ENCODE measurements at regions not wholly inside any gene's neighbourhood (a gene's known extent, or its start where the extent isn't known, plus 50 kb on each side); places are given as distances from the start of the nearest gene placed in this dataset.

DNA sequence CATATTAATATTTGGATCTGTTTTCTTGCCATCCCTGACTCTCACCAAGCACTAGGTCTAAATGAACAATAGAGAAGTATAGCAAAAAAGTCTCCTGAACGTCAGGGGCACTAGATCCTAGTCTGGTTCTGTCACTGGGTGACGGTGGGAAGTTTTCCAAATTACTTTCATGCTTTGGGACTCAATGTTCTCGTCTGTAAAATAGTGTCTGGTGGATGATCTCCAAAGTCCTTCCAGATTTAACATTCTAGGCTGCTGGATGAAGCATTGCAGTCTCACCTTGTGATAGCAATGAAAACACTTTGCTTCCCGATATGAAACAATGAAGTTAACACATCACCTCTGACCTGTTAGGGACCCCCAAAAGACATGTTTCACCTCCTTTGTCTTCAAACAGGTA is 199.3 kb downstream of the SEC61B start:
- H3K4me1 ChIP-seq (ENCODE audit: insufficient read depth, low read length), result no peaks in the 10 kb centered on the region
- Mint-ChIP-seq H3K9me3 (no peaks in the 10 kb centered on the region), H3K27me3 (peaks cover 16% of the 10 kb centered on the region), H3K4me1 (ENCODE audit: low read depth) (no peaks in the 10 kb centered on the region), H3K27ac (no peak overlapping the region), H3K36me3 (ENCODE audit: low read depth) (no peaks in the 10 kb centered on the region), H3K4me3 (no peak overlapping the region)
- H3K9me3 ChIP-seq (ENCODE audit: control insufficient read depth in 1 of 2, insufficient read depth in 1 of 2, low read length in 2 of 2), result no peaks in the 10 kb centered on the region
- H3K4me3 ChIP-seq (ENCODE audit: low read length), result no peak overlapping the region
- ATAC-seq (ENCODE audit: poor library complexity) (no peak), DNase-seq (no peak)
- H3K27me3 ChIP-seq (ENCODE audit: control insufficient read depth in 1 of 2, insufficient read depth in 2 of 2, low read length in 2 of 2), result peaks cover 0 to under 1% of the 10 kb centered on the region in 2 experiments
- no peak overlapping the region for H3K27ac ChIP-seq (ENCODE audit: low read depth in 1 of 2, low read length in 2 of 2)
- intact Hi-C loops (cut with DNase I, micrococcal nuclease), result no loop called here
- ChIA-PET POLR2A (no interaction called here), CTCF (no interaction called here)
- TF ChIP-seq, protein P1, sequence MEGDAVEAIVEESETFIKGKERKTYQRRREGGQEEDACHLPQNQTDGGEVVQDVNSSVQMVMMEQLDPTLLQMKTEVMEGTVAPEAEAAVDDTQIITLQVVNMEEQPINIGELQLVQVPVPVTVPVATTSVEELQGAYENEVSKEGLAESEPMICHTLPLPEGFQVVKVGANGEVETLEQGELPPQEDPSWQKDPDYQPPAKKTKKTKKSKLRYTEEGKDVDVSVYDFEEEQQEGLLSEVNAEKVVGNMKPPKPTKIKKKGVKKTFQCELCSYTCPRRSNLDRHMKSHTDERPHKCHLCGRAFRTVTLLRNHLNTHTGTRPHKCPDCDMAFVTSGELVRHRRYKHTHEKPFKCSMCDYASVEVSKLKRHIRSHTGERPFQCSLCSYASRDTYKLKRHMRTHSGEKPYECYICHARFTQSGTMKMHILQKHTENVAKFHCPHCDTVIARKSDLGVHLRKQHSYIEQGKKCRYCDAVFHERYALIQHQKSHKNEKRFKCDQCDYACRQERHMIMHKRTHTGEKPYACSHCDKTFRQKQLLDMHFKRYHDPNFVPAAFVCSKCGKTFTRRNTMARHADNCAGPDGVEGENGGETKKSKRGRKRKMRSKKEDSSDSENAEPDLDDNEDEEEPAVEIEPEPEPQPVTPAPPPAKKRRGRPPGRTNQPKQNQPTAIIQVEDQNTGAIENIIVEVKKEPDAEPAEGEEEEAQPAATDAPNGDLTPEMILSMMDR (IDR thresholded peaks at IDR 0.05), result no peak
- no peaks in the 10 kb centered on the region for H3K36me3 ChIP-seq (ENCODE audit: insufficient read depth, low read length)

- peaks cover 24% of the 10 kb centered on the region for H3K27me3 Mint-ChIP-seq
- no peaks in the 10 kb centered on the region for H3K36me3 Mint-ChIP-seq (ENCODE audit: low read depth)
- no peak overlapping the region for H3K27ac Mint-ChIP-seq
- no peak for ATAC-seq (ENCODE audit: poor library complexity)
- H3K9me3 ChIP-seq (ENCODE audit: control insufficient read depth in 1 of 2, insufficient read depth in 1 of 2, low read length in 2 of 2), result no peaks in the 10 kb centered on the region
- no peak overlapping the region for H3K4me3 ChIP-seq (ENCODE audit: low read length)
- intact Hi-C loops (cut with DNase I, micrococcal nuclease), result no loop called here
- ChIA-PET POLR2A (no interaction called here), CTCF (no interaction called here)
- no peaks in the 10 kb centered on the region for H3K36me3 ChIP-seq (ENCODE audit: insufficient read depth, low read length)
- no peaks in the 10 kb centered on the region for H3K4me1 Mint-ChIP-seq (ENCODE audit: low read depth)
- no peaks in the 10 kb centered on the region for H3K9me3 Mint-ChIP-seq
- no peak for DNase-seq
- no peaks in the 10 kb centered on the region for H3K4me1 ChIP-seq (ENCODE audit: insufficient read depth, low read length)
- peaks cover 0 to 5% of the 10 kb centered on the region in 2 experiments for H3K27me3 ChIP-seq (ENCODE audit: control insufficient read depth in 1 of 2, insufficient read depth in 2 of 2, low read length in 2 of 2)
- H3K27ac ChIP-seq (ENCODE audit: low read depth in 1 of 2, low read length in 2 of 2), result no peak overlapping the region
- no peak overlapping the region for H3K4me3 Mint-ChIP-seq
- TF ChIP-seq, protein P1 (IDR thresholded peaks at IDR 0.05), result no peak
Observed at GRCh38 chr9:99425124-99425523, 203.0 kb downstream of the SEC61B start.

- Mint-ChIP-seq H3K27ac (no peak overlapping the region), H3K27me3 (peaks cover 24% of the 10 kb centered on the region), H3K4me1 (ENCODE audit: low read depth) (no peaks in the 10 kb centered on the region), H3K36me3 (ENCODE audit: low read depth) (no peaks in the 10 kb centered on the region), H3K9me3 (no peaks in the 10 kb centered on the region), H3K4me3 (no peak overlapping the region)
- Histone ChIP-seq H3K27ac (ENCODE audit: low read depth in 1 of 2, low read length in 2 of 2) (no peak overlapping the region), H3K4me3 (ENCODE audit: low read length) (no peak overlapping the region), H3K36me3 (ENCODE audit: insufficient read depth, low read length) (no peaks in the 10 kb centered on the region), H3K9me3 (ENCODE audit: control insufficient read depth in 1 of 2, insufficient read depth in 1 of 2, low read length in 2 of 2) (no peaks in the 10 kb centered on the region), H3K27me3 (ENCODE audit: control insufficient read depth in 1 of 2, insufficient read depth in 2 of 2, low read length in 2 of 2) (peaks cover 0 to 5% of the 10 kb centered on the region in 2 experiments), H3K4me1 (ENCODE audit: insufficient read depth, low read length) (no peaks in the 10 kb centered on the region)
- TF ChIP-seq, protein P1 (IDR thresholded peaks at IDR 0.05), result no peak
- CTCF ChIA-PET, result no interaction called here
- no peak for DNase-seq
- POLR2A ChIA-PET, result no interaction called here
- intact Hi-C loops (cut with DNase I, micrococcal nuclease), result no loop called here
- no peak for ATAC-seq (ENCODE audit: poor library complexity)
Observed at GRCh38 chr9:99425923-99426842, 204.1 kb downstream of the SEC61B start.

Measured in CD4-positive, alpha-beta T cell (primary cell).